Common myeloid progenitor, CD34-positive (primary cell): ENCODE measurements at regions not wholly inside any gene's neighbourhood (a gene's known extent, or its start where the extent isn't known, plus 50 kb on each side); places are given as distances from the start of the nearest gene placed in this dataset.
"Not testable (repeated sequence)": the region's sequence is repeated elsewhere in the genome, so short reads cannot be mapped to it uniquely, and the experiment has no call there.

Source experiments
- CTCF ChIA-PET: fragments of 350-600 bp; sonication (Branson Sonifier 250); formaldehyde crosslinking; loops from one replicate; lab custom pipeline; 2021; ENCODE audit warnings: antibody characterized with exemption; lab: Charles Lee
- POLR2A ChIA-PET: fragments of 350-600 bp; sonication (Branson Sonifier 250); formaldehyde crosslinking; loops from one replicate; lab custom pipeline; 2021; ENCODE audit warnings: antibody characterized with exemption; lab: Charles Lee
- DNase-seq, 3 donors: peaks; one replicate each; pipeline versions ENCODE4 v3.0.0 to v3.0.0-alpha.2; 2013
- H3K27ac ChIP-seq, 2 experiments: 1 replicate in 1 of 2; 2 replicates in 1 of 2; pipeline ENCODE4 v1.7.0; 2013; ENCODE audit warnings: inconsistent platforms in 2 of 2, low read length in 2 of 2, mild to moderate bottlenecking in 2 of 2, low read depth in 1 of 2, moderate library complexity in 1 of 2; ENCODE audit not compliant: severe bottlenecking in 2 of 2, insufficient read depth in 1 of 2, poor library complexity in 1 of 2
- H3K27me3 ChIP-seq, 5 experiments: replicated peaks in 2 of 5; 1 replicate in 3 of 5; 2 replicates in 2 of 5; pipeline versions ENCODE4 v1.6.1 to v1.7.0; 2013; ENCODE audit warnings: low read length in 4 of 5, mild to moderate bottlenecking in 2 of 5, moderate library complexity in 2 of 5, inconsistent platforms in 1 of 5; ENCODE audit not compliant: insufficient read depth in 5 of 5, control insufficient read depth in 4 of 5
- H3K36me3 ChIP-seq, 4 experiments: 1 replicate in 2 of 4; 2 replicates in 2 of 4; pipeline versions ENCODE4 v1.6.1 to v1.7.0; 2013; ENCODE audit warnings: low read length in 3 of 4, control low read depth in 1 of 4, mild to moderate bottlenecking in 1 of 4; ENCODE audit not compliant: control insufficient read depth in 4 of 4, insufficient read depth in 4 of 4
- H3K4me1 ChIP-seq, 4 experiments: 1 replicate in 3 of 4; 2 replicates in 1 of 4; pipeline versions ENCODE4 v1.6.1 to v1.7.1; 2013; ENCODE audit warnings: low read length in 3 of 4, mild to moderate bottlenecking in 3 of 4, control low read depth in 1 of 4, inconsistent platforms in 1 of 4, moderate library complexity in 1 of 4; ENCODE audit not compliant: control insufficient read depth in 4 of 4, insufficient read depth in 4 of 4; ENCODE audit errors: control extremely low read depth in 1 of 4
- H3K4me3 ChIP-seq, 7 experiments: 1 replicate in 4 of 7; 2 replicates in 3 of 7; pipeline versions ENCODE4 v1.5.1 to v1.7.0; 2013; ENCODE audit warnings: mild to moderate bottlenecking in 7 of 7, low read length in 6 of 7, moderate library complexity in 6 of 7, inconsistent platforms in 2 of 7, low read depth in 2 of 7, control low read depth in 1 of 7; ENCODE audit not compliant: insufficient read depth in 4 of 7, control insufficient read depth in 1 of 7; ENCODE audit errors: extremely low read depth in 1 of 7
- H3K9me3 ChIP-seq, 5 experiments: 1 replicate in 4 of 5; 2 replicates in 1 of 5; pipeline versions ENCODE4 v1.6.1 to v1.7.1; 2013; ENCODE audit warnings: low read length in 4 of 5, mild to moderate bottlenecking in 2 of 5, inconsistent platforms in 1 of 5, low read depth in 1 of 5, moderate library complexity in 1 of 5; ENCODE audit not compliant: control insufficient read depth in 4 of 5, insufficient read depth in 2 of 5; ENCODE audit errors: control extremely low read depth in 1 of 5
- WGBS: methylation state at CpG from one replicate; pipeline ENCODE4 v1.1.5; 2013; ENCODE audit not compliant: insufficient coverage; 5-methylcytosine and 5-hydroxymethylcytosine counted together

DNA sequence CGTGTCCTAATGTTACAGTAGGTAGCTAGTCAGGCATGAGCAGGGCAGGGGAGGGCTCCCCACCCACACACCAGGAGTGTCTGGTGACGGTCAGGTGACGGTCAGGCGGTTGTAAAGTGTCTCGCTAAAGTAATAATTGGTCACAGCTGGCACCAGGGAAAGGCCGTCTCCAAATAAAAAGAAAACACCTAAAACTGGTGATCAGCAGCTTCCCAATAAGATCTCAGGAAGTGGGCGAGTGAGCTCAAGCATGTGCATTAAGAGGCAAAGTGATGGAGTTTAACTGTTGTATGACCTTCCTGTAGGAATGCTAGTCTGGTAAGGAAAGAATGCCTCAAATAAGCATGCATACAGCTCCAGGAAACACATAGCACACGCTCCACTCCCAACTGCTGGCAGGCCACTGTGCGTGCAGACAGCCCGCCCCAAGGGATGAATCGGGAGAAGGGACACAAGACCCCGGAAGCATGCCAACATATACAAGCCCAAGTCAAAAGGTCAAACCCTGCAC lies 177.1 kb downstream of the RNF144A start:
- 92% methylated on average over 6 of the region's 12 CpGs for WGBS
- Histone ChIP-seq H3K4me3 (no peak overlapping the region), H3K9me3 (no peaks in the 10 kb centered on the region), H3K27me3 (no peaks in the 10 kb centered on the region), H3K27ac (no peak overlapping the region), H3K4me1 (peaks cover 0 to 6% (median 4%) of the 10 kb centered on the region in 4 experiments), H3K36me3 (no peaks in the 10 kb centered on the region)
- ChIA-PET CTCF (interaction anchor here (0.9 to 2.8 kb wide), 4 partner anchors 10 to 51 kb away, joined by 3 to 9 read pairs (median 4); no protein-coding TSS in a partner anchor), POLR2A (no interaction called here)
- no peak for DNase-seq

- CTCF ChIA-PET: interaction anchor here (0.5 to 3.5 kb wide), 12 partner anchors 9 to 1057 kb away, joined by 3 to 27 read pairs (median 6); no protein-coding TSS in a partner anchor
Measured at GRCh38 chr2:7096726-7097352, 179.6 kb downstream of the RNF144A start.

GRCh38 chr2:7097353-7097895 lies 180.2 kb downstream of the RNF144A start:
- Histone ChIP-seq H3K4me1 (peaks cover 0 to 6% (median 4%) of the 10 kb centered on the region in 4 experiments), H3K4me3 (peak overlapping the region in 4 of 7 experiments; percentile 27 to 62 (median 47)), H3K9me3 (no peaks in the 10 kb centered on the region), H3K27me3 (no peaks in the 10 kb centered on the region), H3K36me3 (no peaks in the 10 kb centered on the region), H3K27ac (no peak overlapping the region)
- ChIA-PET POLR2A (no interaction called here), CTCF (interaction anchor here (0.5 to 3.5 kb wide), 13 partner anchors 8 to 1056 kb away, joined by 3 to 27 read pairs (median 4); no protein-coding TSS in a partner anchor)
- WGBS: 8% methylated on average over 3 of the region's 18 CpGs
- peak; percentile 64 to 79 (median 74) for DNase-seq

More at GRCh38 chr2:7096726-7097352, 179.6 kb downstream of the RNF144A start:
- no peak for DNase-seq
- POLR2A ChIA-PET: no interaction called here
- Histone ChIP-seq H3K27ac (no peak overlapping the region), H3K4me3 (peak overlapping the region in 1 of 7 experiments; percentile 62), H3K27me3 (no peaks in the 10 kb centered on the region), H3K4me1 (peaks cover 0 to 6% (median 4%) of the 10 kb centered on the region in 4 experiments), H3K9me3 (no peaks in the 10 kb centered on the region), H3K36me3 (no peaks in the 10 kb centered on the region)
- 88% methylated on average over 20 of the region's 20 CpGs for WGBS

- CTCF ChIA-PET: interaction anchor here (1.4 to 3.3 kb wide), 2 partner anchors 10 to 328 kb away, joined by 4 to 27 read pairs; no protein-coding TSS in a partner anchor
Measured at GRCh38 chr2:7098816-7099215, 181.6 kb downstream of the RNF144A start.

GRCh38 chr2:7099687-7100086 lies 182.5 kb downstream of the RNF144A start:
- 73% methylated on average over 4 of the region's 4 CpGs for WGBS
- H3K27ac ChIP-seq, H3K9me3 ChIP-seq, H3K4me3 ChIP-seq, H3K27me3 ChIP-seq, POLR2A ChIA-PET, H3K36me3 ChIP-seq, H3K4me1 ChIP-seq: not testable (repeated sequence)
- CTCF ChIA-PET: interaction anchor here (3.3 kb wide), 1 partner anchor 9 kb away, joined by 27 read pairs; no protein-coding TSS in a partner anchor
- DNase-seq: peak in 2 of 3 donors; percentile 13 to 23

More at GRCh38 chr2:7098816-7099215, 181.6 kb downstream of the RNF144A start:
- no peak for DNase-seq
- POLR2A ChIA-PET: no interaction called here
- Histone ChIP-seq H3K9me3 (no peaks in the 10 kb centered on the region), H3K27me3 (no peaks in the 10 kb centered on the region), H3K4me1 (peaks cover 0 to 6% (median 4%) of the 10 kb centered on the region in 4 experiments), H3K27ac (no peak overlapping the region), H3K36me3 (no peaks in the 10 kb centered on the region), H3K4me3 (no peak overlapping the region)
- WGBS: 96% methylated on average over 3 of the region's 4 CpGs

DNA sequence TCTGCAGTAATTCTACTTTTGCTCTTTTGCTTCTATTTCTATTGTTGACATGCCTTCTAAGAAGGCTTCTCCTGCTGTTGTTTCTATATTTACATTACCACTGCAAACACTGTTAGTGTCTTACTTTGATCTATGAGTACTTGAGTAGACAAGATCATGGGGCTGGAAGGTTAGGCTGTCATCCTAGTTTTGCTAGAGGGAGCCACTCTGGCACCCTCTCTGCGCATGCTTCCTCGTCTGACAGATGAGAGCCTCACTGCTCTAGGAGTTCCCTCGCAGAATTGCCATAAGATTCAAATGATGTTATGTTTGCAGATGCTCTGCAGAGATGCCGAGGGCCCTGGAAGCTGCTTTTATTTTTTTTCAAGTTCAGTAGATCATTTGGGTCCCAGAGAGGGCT lies 185.6 kb downstream of the RNF144A start:
- POLR2A ChIA-PET: no interaction called here
- WGBS: 100% methylated on average over 4 of the region's 4 CpGs
- no peaks in the 10 kb centered on the region for H3K9me3 ChIP-seq
- DNase-seq: no peak
- no peaks in the 10 kb centered on the region for H3K27me3 ChIP-seq
- H3K4me1 ChIP-seq: no peaks in the 10 kb centered on the region
- H3K27ac ChIP-seq: no peak overlapping the region
- H3K36me3 ChIP-seq: no peaks in the 10 kb centered on the region
- no peak overlapping the region for H3K4me3 ChIP-seq
- CTCF ChIA-PET: interaction anchor here (1.0 kb wide), 1 partner anchor 15 kb away, joined by 3 read pairs; no protein-coding TSS in a partner anchor
